HG02610 (cell line): ENCODE measurements at regions not wholly inside any gene's neighbourhood (a gene's known extent, or its start where the extent isn't known, plus 50 kb on each side); places are given as distances from the start of the nearest gene placed in this dataset.
A peak's percentile ranks its signal among the peaks of the same experiment; 100 is the strongest.
"Not testable (repeated sequence)": the region's sequence is repeated elsewhere in the genome, so short reads cannot be mapped to it uniquely, and the experiment has no call there.

Source experiments
- ATAC-seq: cut with Tn5 transposase; IDR thresholded peaks from one replicate; pipeline ENCODE4 v1.9.1; 2021; ENCODE audit warnings: mild to moderate bottlenecking, moderate library complexity; ENCODE audit not compliant: unreplicated experiment

DNA sequence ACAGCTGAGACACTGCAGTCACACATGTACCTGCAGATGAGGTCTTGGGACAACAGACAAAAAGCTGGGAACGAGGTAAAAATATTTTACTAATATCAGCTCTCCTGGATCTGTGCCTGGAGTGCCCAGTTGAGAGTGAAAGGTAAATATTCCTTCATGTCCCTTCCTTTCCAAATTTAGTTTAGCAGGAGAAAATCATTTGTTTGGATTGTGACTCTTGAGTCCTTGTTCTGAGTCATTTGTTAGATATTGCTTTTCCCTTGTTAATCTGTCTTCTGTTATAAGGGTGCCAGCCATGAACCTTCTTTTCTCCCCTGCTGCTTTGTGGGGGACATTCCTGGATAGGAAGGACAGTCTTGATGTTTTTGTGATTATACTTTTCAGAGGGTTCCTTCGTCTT, 329.2 kb downstream of the DSC3 start:
- ATAC-seq = no peak

DNA sequence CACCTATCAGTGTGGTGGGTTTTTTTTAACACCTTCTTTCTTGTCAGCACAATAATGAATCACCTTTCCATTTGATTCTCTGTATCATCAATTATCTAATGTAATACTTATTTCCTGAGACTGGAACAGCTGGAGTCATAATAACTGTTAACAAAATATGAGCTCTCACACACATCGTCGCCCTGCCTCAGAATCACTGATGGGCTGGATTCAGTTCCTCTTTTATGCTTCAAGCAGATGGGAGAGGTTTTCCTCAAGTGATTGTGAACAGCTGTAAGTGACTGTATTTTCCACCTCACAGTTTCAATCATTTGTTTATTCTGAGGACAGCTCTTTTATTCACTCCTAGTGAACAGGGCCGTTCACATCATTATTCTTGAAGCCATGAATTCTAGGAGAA, 330.2 kb downstream of the DSC3 start:
- ATAC-seq = peak; percentile 98

DNA sequence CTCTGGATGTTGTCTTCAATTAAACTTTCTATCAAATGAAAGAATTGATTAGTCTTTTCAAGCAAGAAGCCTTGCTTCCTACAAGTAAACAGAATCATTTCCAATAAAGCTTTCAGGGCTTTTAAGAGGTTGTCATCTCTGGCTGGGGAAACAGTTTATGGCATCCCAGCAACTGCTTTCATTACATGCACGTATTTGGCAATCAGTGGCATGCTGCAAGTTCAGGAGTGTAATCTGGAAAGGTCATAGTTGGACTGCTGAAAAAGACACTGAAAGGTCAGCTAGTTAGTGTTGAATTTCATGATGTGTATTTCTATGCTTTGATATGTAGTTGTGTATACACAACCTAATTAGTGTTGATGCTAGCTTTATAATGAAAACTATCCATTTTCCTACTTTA, 332.9 kb downstream of the DSC3 start:
- ATAC-seq = no peak

DNA sequence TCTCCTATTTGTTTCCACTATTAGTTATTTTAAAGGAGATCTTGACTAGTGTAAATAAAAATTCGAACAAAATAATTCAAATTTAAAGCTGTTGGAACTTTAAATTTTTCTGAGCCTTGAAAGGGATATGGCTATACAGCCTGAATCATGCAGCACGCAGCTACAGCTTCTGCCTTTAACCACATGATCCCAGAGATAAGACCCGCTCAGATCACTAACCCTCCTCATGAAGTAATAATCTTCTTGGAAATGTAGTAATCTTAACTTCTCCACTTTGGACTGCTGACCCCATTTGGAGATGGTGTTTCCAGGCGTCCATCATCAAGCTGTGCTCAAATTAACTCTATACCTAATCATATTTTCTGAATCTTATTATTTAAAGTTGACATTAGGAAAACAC, 336.6 kb downstream of the DSC3 start:
- ATAC-seq = no peak

DNA sequence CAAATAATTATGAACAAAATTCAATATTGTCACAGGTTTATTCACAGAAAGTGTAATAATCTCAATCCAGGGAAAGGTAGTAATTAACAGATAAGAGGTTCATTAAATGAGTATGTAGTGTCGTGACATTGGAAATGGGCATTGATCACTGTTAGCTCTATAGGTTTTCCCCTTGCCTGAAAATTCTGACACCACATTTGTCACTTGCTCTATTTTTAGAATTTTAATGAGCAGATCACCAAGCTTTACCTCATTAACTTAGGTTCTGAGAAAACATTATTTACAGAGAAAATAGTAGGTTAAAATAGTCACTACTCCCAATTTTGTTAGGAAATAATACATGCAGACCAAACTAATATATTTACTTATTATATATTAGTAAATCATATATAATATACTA, 344.0 kb downstream of the DSC3 start:
- ATAC-seq = no peak

DNA sequence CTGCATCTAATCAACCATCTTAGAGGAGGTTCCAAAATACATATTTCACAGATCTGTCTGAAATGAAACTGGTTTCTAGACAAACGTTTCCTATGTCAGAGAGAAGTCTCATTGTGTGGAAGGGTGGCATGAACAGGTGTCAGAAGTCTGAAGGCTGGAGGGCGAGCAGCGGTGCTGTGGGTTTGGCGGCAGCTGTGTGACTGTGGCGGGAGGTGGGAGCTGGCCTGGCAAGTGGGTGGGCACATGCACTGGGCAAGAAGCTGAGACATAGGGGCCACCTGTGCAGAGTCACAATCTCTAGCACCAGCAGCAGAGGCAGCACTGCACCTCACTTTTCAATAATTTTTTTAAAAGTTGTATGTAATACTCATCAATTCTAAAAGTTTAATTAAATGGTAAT, 346.3 kb downstream of the DSC3 start:
- no peak for ATAC-seq

DNA sequence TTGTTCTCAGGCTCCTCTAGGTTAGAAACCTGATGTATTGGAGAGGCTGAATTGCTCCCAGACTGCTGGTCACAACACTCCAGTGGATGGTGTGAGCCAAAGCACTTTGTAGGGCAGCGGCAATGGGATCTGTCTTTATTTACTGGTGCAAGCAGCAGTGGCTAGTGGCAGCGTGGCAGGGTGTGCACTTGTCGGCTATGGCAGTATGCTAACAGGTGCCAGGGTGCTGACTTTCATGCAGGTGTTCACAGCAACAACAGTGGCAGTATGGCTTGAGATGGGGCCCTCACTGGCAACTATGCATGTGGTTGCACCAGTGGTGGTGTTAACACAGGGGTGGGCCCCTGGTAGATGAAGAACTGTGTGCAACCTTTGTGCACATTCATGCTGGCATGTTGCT, 347.8 kb downstream of the DSC3 start:
- ATAC-seq = no peak

DNA sequence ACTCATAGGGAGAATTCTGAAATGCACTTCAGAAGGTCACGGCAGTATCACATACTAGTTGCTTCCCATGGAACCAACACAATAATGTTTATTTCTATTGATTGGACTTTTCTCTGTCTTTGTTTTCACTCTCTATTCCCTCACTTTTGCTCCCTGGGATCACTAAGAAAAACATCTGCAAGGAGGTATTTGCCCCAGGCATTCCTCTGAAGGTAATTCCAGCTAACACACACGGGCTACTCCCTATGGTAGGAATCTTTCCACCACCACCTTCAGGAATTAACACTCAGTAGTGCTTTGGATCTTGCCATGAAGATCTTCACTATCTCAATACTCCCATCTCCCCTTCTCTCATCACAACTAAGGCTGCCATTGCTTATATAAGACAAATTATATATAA, 353.3 kb downstream of the DSC3 start:
- ATAC-seq = no peak

DNA sequence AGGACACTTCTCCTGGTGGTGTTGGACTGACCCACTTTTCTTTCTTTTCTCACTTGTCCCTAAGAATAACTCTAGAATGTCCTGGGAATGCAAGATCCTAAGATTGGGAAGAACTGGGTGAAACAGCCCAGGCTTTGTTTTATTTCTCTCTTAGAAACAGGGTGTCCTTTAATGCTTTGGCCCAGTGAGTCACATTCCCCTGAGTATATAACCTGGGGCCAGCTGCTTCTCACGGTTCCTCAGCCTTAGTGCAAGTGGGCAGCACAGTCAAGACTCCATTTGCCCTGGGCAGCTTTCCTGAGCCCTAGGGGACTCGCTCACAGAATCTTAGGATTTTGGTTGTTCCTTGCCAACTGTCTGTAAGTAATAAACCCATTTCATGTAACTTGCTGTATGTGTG, 355.0 kb downstream of the DSC3 start:
- no peak for ATAC-seq

DNA sequence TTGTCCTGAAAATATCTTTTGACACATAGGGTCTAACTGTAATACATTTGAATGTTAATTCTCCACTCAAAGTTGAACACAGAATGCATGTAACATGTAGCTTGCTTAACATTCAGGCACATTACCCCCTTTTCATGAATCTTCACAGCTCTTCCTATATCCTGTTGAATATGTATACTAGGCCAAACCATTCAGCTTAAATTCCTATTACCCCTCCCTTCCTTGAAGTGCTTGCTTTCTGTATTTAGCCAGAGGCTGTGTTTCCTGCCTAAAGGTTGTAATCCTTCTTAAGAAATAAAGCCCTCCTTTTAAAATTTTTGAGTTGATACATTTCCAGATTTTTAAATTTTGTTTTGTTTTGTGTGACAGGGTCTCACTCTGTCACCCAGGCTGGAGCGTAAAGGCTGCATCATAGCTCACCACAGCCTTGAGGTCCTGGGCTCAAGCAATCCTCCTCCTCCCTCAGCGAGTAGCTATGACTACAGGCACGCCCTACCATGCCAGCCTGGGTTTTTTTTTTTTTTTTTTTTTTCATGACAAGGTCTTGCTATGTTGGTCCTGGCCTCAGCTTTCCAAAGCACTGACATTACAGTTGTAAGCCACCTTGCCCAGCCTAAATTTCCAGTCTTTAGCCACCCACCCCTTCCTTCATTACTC, 357.6 kb downstream of the DSC3 start:
- ATAC-seq = no peak

DNA sequence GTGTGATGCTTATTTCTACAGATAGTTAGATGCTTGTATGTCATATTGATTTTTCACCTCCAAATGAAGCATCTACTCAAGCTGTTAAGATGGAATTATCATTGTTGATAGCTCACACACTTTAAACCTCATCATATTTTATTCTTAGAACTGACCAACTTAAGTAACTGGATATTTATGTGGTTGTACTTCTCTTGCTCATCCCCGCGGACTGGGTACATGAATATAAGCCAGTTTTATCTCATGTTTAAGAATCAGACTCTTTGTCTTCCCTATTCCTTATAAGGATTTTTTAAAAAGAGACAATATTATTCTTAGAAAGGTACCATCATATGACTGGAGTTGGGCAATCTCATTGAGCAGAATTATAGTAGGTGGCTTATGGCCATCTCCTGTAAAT, 358.7 kb downstream of the DSC3 start:
- no peak for ATAC-seq

DNA sequence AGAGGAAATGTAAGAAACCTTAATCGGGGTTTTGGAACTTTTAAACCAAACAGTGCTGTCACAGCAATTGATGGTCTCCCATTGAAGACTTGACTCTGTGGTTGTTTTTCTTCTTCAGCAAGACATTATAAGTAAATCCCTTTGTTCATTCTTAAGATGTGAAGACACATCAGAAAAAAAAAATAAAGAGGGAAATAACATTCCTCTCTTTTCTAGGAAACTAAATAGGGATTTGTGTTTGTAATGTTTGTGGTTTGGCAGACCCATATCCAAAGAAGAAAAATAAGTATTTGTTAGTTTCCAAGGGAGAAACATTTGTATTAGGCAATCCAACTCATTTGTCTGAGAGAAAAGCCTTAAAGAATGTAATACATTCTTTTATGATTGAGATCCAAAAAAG, 359.9 kb downstream of the DSC3 start:
- ATAC-seq = no peak

DNA sequence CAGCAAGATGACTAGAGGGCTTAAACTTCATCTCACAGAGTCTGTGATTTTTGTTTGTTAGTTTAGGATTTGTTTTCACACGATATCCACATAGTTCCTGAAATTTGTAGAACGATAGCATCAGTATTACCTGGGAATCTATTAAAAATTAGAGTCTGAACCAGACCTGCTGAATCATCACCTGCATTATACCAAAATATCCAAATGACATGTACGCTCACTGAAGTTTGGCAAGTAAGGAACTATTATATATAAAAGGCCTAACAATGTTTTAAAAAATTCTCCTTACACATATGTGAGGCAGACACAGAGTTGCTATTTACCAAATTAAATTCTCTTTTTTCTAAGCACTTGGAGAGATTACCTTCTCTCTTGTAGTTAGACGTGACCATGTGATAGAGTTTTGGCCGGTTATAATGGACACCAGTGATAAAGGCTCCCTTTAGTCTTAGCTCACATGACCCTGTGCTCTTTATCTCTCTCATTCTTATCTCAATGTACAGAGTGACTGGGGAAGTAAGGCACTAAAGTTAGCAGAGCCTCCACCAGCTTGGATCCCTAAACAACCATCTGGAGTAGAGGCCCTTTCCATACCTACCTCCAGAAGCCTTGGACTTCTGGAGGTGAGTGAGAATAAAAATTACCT, 363.1 kb downstream of the DSC3 start:
- ATAC-seq = no peak

DNA sequence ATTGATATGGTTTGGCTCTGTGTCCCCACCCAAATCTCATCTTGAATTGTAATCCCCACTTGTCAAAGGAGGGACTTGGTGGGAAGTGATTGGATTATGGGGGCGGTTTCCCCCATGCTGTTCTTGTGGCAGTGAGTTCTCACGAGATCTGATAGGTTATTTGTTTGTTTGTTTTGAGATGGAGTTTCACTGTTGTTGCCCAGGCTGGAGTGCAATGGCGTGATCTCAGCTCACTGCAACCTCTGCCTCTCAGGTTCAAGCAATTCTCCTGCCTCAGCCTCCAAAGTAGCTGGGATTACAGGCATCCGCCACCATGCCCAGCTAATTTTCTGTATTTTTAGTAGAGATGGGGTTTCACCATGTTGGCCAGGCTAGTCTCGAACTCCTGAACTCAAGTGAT, 364.7 kb downstream of the DSC3 start:
- ATAC-seq = not testable (repeated sequence)

DNA sequence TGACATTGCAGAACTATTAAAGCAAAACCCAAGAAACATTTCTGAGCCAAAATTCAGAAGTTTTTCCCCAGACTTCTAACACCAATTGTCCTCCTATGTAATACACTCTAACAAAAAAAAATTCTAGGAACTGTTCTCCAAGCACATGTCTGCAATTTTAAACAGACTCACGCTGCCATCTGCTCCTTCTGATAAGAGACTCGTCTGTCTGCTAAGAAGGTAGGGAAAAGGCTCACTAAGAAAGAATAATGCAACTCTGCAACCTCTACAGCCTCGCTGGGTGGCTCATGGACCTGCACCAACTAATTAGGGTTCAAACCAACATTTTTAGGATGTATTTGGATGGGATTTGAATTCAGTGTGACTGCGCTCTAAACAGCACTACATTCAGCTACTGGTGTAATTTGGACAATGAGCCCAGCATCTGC, 366.5 kb downstream of the DSC3 start:
- no peak for ATAC-seq

DNA sequence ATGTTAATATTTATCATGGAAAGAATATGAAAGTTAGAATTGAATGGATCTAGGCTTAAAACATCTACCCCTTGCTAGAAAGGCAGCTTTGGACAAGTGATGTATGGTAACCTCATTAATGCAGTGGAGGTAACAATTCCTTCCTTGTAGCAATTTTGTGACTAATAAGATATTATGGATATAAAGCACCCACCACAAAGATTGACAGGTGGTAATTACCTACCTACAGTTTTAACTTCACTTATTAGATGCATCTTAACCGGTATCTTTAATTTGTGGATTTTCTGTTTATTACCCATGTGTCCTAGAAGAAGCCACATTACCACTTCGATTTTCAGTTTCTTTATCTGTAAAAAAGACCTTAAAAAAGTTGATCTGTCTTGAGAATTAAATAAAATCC, 367.0 kb downstream of the DSC3 start:
- ATAC-seq = no peak

DNA sequence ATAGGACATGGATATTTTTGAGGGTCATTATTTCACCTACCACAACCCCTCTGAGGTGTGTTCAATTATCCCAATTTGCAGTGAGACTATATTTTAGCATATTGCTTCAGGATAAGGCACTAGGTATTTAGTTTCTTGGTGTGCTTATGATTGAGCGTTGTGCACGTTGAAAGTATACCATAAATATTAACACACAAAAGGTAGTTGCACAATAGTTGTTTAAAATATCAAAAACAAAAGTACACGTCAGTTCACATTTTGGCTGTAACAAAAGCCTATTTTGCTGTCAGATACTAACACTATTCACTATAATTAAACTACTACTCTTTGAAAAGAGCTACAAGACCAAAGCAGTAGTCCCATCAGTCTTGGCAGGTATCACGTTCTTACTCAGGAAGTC, 367.5 kb downstream of the DSC3 start:
- no peak for ATAC-seq

DNA sequence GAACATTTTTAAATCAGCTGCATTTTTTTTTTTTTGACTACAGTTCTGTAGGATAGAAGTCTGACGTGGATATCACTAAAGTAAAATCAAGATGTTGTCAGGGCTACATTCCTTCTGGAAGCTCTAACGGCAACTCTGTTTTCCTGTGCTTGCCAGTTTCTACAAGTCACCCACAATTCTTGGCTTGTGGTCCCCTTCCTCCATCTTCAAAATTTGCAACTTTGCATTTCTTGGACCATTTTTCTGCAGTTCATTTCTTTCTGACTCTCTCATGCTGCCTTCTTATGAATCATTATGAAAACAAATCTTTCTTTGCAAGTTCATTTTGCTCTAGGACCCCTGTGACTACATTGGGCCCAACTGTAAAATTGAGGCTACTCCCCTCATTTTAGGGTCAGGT, 367.9 kb downstream of the DSC3 start:
- ATAC-seq = no peak

DNA sequence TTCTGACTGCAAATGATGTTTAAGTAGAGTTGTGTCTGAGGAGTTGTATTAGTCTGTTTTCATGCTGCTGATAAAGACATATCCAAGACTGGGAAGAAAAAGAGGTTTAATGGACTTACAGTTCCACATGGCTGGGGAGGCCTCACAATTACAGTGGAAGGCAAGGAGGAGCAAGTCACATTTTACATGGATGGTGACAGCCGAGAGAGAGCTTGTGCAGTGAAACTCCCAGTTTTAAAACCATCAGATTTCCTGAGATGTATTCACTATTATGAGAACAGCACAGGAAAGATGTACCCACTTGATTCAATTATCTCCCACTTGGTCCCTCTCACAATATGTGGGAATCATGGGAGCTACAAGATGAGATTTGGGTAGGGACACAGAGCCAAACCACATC, 370.1 kb downstream of the DSC3 start:
- not testable (repeated sequence) for ATAC-seq

DNA sequence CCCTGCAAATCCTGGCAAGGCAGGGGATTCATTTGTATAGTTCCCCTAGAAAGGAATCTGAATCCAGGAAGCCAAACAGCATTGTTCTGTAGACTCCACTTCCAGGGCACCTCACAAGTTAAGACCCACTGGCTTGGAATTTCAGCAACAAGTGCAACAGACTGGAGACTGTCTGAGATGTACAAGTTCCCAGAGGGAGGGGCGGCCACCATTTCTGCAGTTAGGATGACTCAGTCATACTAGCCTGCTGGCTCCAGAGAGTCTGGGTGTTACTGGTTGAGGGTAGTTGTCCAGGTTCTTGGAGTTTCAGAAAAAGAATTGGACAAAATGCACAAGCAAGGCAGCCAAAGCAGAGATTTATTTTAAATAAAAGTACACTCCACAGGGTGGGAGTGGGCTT, 384.2 kb downstream of the DSC3 start:
- no peak for ATAC-seq

DNA sequence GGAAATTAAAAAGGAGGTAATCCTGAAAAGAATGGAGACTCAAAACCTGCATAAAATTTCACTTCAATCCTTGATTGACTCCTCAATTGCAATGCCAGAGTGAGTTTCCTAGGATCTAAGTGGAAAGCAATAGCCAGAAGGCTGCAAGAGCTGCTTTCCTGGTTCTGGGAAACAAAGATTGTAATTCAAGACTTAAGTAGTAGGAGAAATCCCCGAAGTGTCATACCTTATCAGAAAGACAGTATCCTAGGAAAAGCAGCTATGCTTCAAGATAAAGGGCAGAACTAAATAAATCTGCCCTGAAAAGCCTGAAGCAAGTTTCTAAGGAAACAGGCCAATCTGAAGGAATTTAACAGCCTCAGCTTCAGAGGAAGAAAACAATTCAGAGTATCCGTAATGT, 390.2 kb downstream of the DSC3 start:
- no peak for ATAC-seq

DNA sequence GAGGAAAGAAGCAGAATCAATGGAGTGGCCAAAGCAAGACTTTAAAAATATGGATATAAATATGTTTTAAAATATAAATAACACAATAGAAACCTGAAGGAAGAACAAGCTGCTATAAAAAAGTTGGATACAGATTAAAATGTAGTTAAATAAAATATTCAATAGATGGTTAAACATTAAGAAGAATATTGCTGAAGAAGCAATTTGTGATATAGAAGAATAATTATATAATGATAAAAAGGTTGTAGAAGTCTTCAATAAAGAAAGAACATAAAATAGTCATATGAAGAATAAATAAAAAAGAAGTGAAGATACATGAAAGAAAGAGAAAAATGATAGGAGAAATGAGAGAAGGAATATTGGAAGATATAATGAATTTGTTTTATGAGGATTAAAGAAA, 392.0 kb downstream of the DSC3 start:
- ATAC-seq = no peak

DNA sequence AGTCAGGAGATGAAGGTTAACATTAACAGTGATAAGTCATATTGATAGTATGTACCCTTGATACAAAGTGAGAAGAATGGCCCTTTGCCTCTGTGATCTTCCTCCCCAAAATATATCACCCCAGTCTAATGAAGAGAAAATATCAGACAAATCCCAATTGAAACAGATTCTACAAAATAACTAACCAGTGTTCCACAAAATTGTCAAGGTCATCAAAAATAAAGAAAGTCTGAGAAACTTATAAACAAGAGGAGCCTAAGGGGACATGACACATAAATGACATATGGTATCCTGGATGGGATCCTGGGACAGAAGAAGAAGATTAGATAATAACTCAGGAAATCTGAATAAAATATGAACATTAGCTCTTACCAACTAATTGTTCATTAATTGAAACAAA, 398.4 kb downstream of the DSC3 start:
- no peak for ATAC-seq
